Fibroblast of lung (primary cell): ENCODE measurements at regions not wholly inside any gene's neighbourhood (a gene's known extent, or its start where the extent isn't known, plus 50 kb on each side); places are given as distances from the start of the nearest gene placed in this dataset.

Source experiments
- EZH2 ChIP-seq: IDR thresholded peaks from 2 replicates; pipeline ENCODE4 v1.5.1; 2012; ENCODE audit warnings: low read length, control low read depth, mild to moderate bottlenecking; ENCODE audit errors: missing control alignments
- TF ChIP-seq, protein P1 (sequence below), 2 donors: IDR thresholded peaks in 1 of 2; conservative IDR thresholded peaks in 1 of 2; 1 replicate in 1 of 2; 2 replicates in 1 of 2; pipeline ENCODE4 v1.5.1; 2011 to 2012; ENCODE audit warnings: low read length in 2 of 2, control low read depth in 1 of 2, inconsistent platforms in 1 of 2, low read depth in 1 of 2, mild to moderate bottlenecking in 1 of 2

GRCh38 chr16:61215605-61216004 lies 820.6 kb downstream of the CDH8 start:
- TF ChIP-seq, protein P1, sequence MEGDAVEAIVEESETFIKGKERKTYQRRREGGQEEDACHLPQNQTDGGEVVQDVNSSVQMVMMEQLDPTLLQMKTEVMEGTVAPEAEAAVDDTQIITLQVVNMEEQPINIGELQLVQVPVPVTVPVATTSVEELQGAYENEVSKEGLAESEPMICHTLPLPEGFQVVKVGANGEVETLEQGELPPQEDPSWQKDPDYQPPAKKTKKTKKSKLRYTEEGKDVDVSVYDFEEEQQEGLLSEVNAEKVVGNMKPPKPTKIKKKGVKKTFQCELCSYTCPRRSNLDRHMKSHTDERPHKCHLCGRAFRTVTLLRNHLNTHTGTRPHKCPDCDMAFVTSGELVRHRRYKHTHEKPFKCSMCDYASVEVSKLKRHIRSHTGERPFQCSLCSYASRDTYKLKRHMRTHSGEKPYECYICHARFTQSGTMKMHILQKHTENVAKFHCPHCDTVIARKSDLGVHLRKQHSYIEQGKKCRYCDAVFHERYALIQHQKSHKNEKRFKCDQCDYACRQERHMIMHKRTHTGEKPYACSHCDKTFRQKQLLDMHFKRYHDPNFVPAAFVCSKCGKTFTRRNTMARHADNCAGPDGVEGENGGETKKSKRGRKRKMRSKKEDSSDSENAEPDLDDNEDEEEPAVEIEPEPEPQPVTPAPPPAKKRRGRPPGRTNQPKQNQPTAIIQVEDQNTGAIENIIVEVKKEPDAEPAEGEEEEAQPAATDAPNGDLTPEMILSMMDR (conservative IDR thresholded peaks at IDR 0.05 in 1 of 2, IDR thresholded peaks at IDR 0.05 in 1 of 2; ENCODE audit: low read depth in 1 of 2, low read length in 2 of 2) = no peak
- TF ChIP-seq EZH2 = no peak
